GM18868 (cell line): ENCODE measurements at regions not wholly inside any gene's neighbourhood (a gene's known extent, or its start where the extent isn't known, plus 50 kb on each side); places are given as distances from the start of the nearest gene placed in this dataset.

Source experiments
- ATAC-seq: cut with Tn5 transposase; IDR thresholded peaks from one replicate; pipeline ENCODE4 v1.9.1; 2021; ENCODE audit warnings: mild to moderate bottlenecking, moderate library complexity; ENCODE audit not compliant: unreplicated experiment

- ATAC-seq = no peak
Measured at GRCh38 chr7:32200646-32201045, 130.4 kb upstream of the PDE1C start.

DNA sequence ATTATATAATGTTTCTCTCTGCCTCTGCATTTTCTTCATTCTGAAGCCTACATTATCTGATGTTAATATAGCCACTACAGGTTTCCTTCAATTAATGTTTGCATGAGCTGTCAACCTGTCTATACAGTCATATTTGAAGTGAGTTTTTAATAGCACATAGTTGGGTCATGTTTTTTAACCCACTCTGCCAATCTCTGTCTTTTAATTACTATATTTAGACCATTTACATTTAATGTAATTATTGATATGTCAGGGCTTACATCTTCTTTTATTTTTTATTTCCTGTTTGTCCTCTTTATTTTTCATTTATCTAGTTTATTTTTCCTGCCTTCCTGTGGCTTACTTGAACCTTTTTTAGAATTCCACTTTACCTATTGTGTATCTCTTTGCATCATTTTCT lies 124.3 kb upstream of the PDE1C start:
- ATAC-seq = no peak

DNA sequence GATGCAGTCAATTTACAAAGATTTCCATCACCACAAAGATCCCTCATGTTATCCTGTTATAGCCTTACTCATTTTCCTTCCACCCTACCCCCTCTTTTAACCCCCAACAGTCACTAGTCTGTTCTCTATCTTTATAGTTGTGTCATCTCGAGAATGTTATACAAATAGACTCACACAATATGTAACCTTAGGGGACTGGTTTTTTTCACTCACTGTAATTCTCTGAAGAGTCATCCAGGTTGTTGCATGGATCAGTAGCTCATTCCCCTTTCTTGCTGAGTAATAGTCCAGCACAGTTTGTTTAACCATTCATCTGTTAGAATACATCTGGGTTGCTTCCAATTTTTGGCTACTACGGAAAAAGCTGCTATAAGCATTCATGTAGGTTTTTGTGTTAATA lies 121.1 kb upstream of the PDE1C start:
- ATAC-seq = no peak

- no peak for ATAC-seq
Measured at GRCh38 chr7:32179567-32179966, 109.4 kb upstream of the PDE1C start.

DNA sequence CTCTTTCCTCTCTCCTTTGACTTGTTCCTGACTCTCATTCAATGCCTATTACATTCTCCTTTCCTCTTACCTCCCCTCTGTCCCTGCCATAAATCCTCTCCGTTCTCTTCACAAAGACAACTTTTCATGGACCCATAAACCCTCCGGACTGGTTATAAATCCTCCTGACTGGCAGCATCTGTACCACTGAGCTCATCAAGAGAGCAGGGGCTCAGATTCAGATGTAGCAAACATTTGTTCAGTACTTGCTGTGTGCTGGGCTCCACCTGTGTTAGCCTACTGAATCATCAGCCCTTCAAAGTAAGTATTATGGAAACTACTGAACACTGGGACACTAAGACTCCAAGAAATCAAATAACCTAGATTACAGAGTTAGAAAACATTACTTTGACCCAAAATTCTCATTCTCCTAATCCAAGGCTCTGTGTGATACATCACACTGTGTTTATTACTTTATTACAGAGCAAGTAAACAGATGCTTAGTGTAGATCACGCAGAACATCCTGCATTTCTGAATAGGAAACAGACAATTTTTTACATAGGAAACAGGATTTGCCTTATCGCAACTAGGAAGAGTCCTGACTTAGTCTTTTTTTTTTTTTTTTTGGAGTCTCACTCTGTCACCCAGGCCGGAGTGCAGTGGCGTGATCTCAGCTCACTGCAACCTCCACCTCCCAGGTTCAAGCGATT lies 108.6 kb upstream of the PDE1C start:
- no peak for ATAC-seq

GRCh38 chr7:32177232-32177631 lies 107.0 kb upstream of the PDE1C start:
- no peak for ATAC-seq

DNA sequence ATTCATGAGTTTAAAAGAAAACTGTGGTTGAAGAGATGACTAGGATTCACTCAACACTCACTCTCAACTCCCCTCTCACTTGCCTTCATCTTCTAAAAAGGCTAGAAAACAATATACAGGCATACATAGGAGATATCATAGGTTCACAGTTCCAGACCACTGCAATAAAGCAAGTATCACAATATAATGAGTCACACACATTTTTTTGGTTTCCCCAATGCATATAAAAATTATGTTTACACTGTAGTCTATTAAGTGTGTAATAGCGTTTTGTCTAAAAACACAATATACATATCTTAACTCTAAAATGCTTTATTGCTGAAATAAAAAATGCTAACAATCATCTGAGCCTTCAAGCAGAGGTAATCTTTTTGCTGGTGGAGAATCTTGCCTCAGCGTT lies 104.9 kb upstream of the PDE1C start:
- ATAC-seq = no peak

DNA sequence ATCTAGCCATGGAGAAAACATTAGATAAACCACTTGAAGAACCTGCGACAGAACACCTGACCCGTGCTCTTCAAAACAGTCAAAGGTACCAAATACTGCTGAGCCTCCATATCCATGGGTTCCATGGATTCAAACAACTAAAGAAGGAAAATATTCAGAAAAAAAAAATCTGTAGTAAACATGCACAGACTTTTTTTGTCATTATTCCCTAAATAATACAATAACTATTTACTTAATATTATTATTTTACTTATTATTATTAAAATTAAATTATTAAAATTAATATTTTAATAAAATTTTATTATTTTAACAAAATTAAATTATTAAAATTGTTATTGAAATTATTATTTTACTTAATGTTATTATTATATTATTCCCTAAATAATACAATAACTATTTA lies 101.0 kb upstream of the PDE1C start:
- ATAC-seq = no peak

- ATAC-seq = no peak
Measured at GRCh38 chr7:32170838-32171237, 100.6 kb upstream of the PDE1C start.

DNA sequence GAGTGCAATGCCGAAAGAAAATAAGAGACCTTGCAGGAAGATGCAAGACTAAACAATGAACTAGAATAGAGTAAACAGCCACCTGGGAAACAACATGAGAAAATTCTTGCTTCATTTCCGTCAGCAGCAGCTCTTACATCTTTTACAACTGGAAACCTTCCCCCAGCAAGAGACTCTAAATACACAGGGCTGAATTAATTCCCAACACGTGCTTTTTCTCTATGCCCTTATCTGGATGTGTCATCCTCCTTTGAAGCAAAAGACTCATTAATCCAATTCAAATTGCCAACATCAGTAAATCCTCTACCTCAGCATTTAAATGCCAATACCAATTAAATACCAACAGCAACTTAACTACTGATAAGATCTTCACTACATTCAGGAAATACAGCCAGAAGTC lies 99.0 kb upstream of the PDE1C start:
- no peak for ATAC-seq

DNA sequence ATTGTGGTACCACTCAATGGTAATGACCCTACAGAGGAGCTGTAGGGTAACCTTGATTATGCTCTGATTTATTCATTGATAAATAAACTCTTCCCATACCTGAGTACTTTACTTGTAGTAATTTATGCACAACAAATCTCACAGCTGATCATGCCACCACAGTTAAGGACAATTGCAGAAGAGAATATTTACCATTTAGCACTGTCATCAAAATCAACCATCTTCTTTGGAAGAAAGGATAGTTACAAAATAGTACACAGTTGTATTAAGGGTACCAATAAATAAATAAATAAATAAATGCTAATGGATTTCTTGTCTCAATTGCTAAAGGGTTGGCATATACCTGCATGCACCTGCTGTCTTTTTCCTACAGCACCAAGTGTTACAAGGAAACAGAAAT lies 97.6 kb upstream of the PDE1C start:
- no peak for ATAC-seq

- no peak for ATAC-seq
Measured at GRCh38 chr7:32167256-32167655, 97.0 kb upstream of the PDE1C start.

- ATAC-seq = no peak
Measured at GRCh38 chr7:32164341-32164996, 94.3 kb upstream of the PDE1C start.

- ATAC-seq = no peak
Measured at GRCh38 chr7:32163896-32164295, 93.7 kb upstream of the PDE1C start.

- no peak for ATAC-seq
Measured at GRCh38 chr7:32163141-32163806, 93.1 kb upstream of the PDE1C start.

- ATAC-seq = no peak
Measured at GRCh38 chr7:32161708-32162107, 91.5 kb upstream of the PDE1C start.

- no peak for ATAC-seq
Measured at GRCh38 chr7:32158751-32159745, 88.8 kb upstream of the PDE1C start.

- no peak for ATAC-seq
Measured at GRCh38 chr7:32158076-32158475, 87.9 kb upstream of the PDE1C start.

- no peak for ATAC-seq
Measured at GRCh38 chr7:32155712-32156111, 85.5 kb upstream of the PDE1C start.

DNA sequence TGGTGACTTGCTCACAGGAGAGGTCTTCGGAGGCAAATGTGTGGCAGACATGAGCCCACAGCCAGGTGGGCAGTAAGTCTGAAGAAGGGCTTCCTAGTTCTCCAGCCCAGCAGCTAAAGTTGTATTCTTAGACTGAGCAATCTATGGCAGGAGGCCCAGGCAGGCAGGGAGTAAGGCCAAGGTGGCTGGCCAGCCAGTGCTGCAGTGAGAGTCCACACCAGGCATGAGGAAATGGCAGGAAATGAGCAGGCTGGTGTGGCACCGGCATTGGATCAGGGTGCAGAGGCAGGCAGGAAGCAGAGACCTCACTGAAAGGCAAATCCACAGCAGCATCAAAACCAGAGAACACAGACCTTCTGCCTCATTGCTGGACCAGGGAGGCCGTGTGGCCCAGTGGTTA lies 84.6 kb upstream of the PDE1C start:
- no peak for ATAC-seq

GRCh38 chr7:32153006-32153405 lies 82.8 kb upstream of the PDE1C start:
- no peak for ATAC-seq
